NB4 (cell line): ENCODE measurements at regions not wholly inside any gene's neighbourhood (a gene's known extent, or its start where the extent isn't known, plus 50 kb on each side); places are given as distances from the start of the nearest gene placed in this dataset.
"Not testable (repeated sequence)": the region's sequence is repeated elsewhere in the genome, so short reads cannot be mapped to it uniquely, and the experiment has no call there.

Experiments used
- CTCF ChIP-seq: IDR thresholded peaks from one replicate; pipeline ENCODE4 v1.5.1; 2012; ENCODE audit warnings: low read depth, low read length
- MYC ChIP-seq: IDR thresholded peaks from 2 replicates; pipeline ENCODE4 v1.6.1; 2011; ENCODE audit warnings: low read depth, low read length
- POLR2A ChIP-seq: IDR thresholded peaks from 2 replicates; pipeline ENCODE4 v1.6.1; 2011; ENCODE audit warnings: mild to moderate bottlenecking; ENCODE audit not compliant: insufficient read length; ENCODE audit errors: extremely low read depth
- TF ChIP-seq, protein P1 (sequence below): IDR thresholded peaks from 2 replicates; pipeline ENCODE4 v1.6.1; 2011; ENCODE audit warnings: low read depth, low read length

- TF ChIP-seq CTCF, POLR2A, MYC: not testable (repeated sequence)
- TF ChIP-seq, protein P1, sequence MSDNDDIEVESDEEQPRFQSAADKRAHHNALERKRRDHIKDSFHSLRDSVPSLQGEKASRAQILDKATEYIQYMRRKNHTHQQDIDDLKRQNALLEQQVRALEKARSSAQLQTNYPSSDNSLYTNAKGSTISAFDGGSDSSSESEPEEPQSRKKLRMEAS, result not testable (repeated sequence)
These were observed 328.8 kb downstream of the KLF12 start for GRCh38 chr13:73805326-73805958.
